ENCODE measurements at regions not wholly inside any gene's neighbourhood (a gene's known extent, or its start where the extent isn't known, plus 50 kb on each side); places are given as distances from the start of the nearest gene placed in this dataset.
"Not testable (repeated sequence)": the region's sequence is repeated elsewhere in the genome, so short reads cannot be mapped to it uniquely, and the experiment has no call there.

GRCh38 chr13:97884707-97885468, 68.6 kb upstream of the IPO5 start:
- 94% methylated on average over 7 of the region's 9 CpGs for WGBS (ENCODE audit: insufficient coverage)
- Histone ChIP-seq H3K27ac (ENCODE audit: insufficient read depth in 1 of 2, low read depth in 1 of 2, low read length in 2 of 2, poor library complexity in 1 of 2, severe bottlenecking in 2 of 2) (no peak overlapping the region), H3K4me3 (ENCODE audit: control insufficient read depth in 1 of 7, extremely low read depth in 1 of 7, insufficient read depth in 4 of 7, low read depth in 2 of 7, low read length in 6 of 7) (no peak overlapping the region), H3K4me1 (ENCODE audit: control extremely low read depth in 1 of 4, control insufficient read depth in 4 of 4, insufficient read depth in 4 of 4, low read length in 3 of 4) (no peaks in the 10 kb centered on the region), H3K36me3 (ENCODE audit: control insufficient read depth in 4 of 4, insufficient read depth in 4 of 4, low read length in 3 of 4) (no peaks in the 10 kb centered on the region), H3K27me3 (replicated peaks in 2 of 5; ENCODE audit: control insufficient read depth in 4 of 5, insufficient read depth in 5 of 5, low read length in 4 of 5) (peaks cover 0 to 4% (median 0%) of the 10 kb centered on the region in 5 experiments), H3K9me3 (ENCODE audit: control extremely low read depth in 1 of 5, control insufficient read depth in 4 of 5, insufficient read depth in 2 of 5, low read depth in 1 of 5, low read length in 4 of 5) (no peaks in the 10 kb centered on the region)
- CTCF ChIA-PET, result no interaction called here
- POLR2A ChIA-PET, result no interaction called here
- no peak for DNase-seq

GRCh38 chr13:97885641-97886040, 67.8 kb upstream of the IPO5 start:
- Histone ChIP-seq H3K27ac (ENCODE audit: insufficient read depth in 1 of 2, low read depth in 1 of 2, low read length in 2 of 2, poor library complexity in 1 of 2, severe bottlenecking in 2 of 2) (no peak overlapping the region), H3K9me3 (ENCODE audit: control extremely low read depth in 1 of 5, control insufficient read depth in 4 of 5, insufficient read depth in 2 of 5, low read depth in 1 of 5, low read length in 4 of 5) (no peaks in the 10 kb centered on the region), H3K4me3 (ENCODE audit: control insufficient read depth in 1 of 7, extremely low read depth in 1 of 7, insufficient read depth in 4 of 7, low read depth in 2 of 7, low read length in 6 of 7) (no peak overlapping the region), H3K4me1 (ENCODE audit: control extremely low read depth in 1 of 4, control insufficient read depth in 4 of 4, insufficient read depth in 4 of 4, low read length in 3 of 4) (no peaks in the 10 kb centered on the region), H3K27me3 (replicated peaks in 2 of 5; ENCODE audit: control insufficient read depth in 4 of 5, insufficient read depth in 5 of 5, low read length in 4 of 5) (peaks cover 0 to 4% (median 0%) of the 10 kb centered on the region in 5 experiments), H3K36me3 (ENCODE audit: control insufficient read depth in 4 of 4, insufficient read depth in 4 of 4, low read length in 3 of 4) (no peaks in the 10 kb centered on the region)
- ChIA-PET POLR2A (no interaction called here), CTCF (no interaction called here)
- DNase-seq, result no peak
- no CpG with 5 or more reads among the region's 2 CpGs for WGBS (ENCODE audit: insufficient coverage)

GRCh38 chr13:97889803-97890202, 63.7 kb upstream of the IPO5 start:
- Histone ChIP-seq H3K36me3 (ENCODE audit: control insufficient read depth in 4 of 4, insufficient read depth in 4 of 4, low read length in 3 of 4) (no peaks in the 10 kb centered on the region), H3K9me3 (ENCODE audit: control extremely low read depth in 1 of 5, control insufficient read depth in 4 of 5, insufficient read depth in 2 of 5, low read depth in 1 of 5, low read length in 4 of 5) (peaks cover 0 to 3% (median 0%) of the 10 kb centered on the region in 5 experiments), H3K27me3 (replicated peaks in 2 of 5; ENCODE audit: control insufficient read depth in 4 of 5, insufficient read depth in 5 of 5, low read length in 4 of 5) (peaks cover 0 to 3% (median 0%) of the 10 kb centered on the region in 5 experiments), H3K4me3 (ENCODE audit: control insufficient read depth in 1 of 7, extremely low read depth in 1 of 7, insufficient read depth in 4 of 7, low read depth in 2 of 7, low read length in 6 of 7) (no peak overlapping the region), H3K27ac (ENCODE audit: insufficient read depth in 1 of 2, low read depth in 1 of 2, low read length in 2 of 2, poor library complexity in 1 of 2, severe bottlenecking in 2 of 2) (no peak overlapping the region), H3K4me1 (ENCODE audit: control extremely low read depth in 1 of 4, control insufficient read depth in 4 of 4, insufficient read depth in 4 of 4, low read length in 3 of 4) (no peaks in the 10 kb centered on the region)
- POLR2A ChIA-PET, result no interaction called here
- 67% methylated on average over 1 of the region's 1 CpG for WGBS (ENCODE audit: insufficient coverage)
- CTCF ChIA-PET, result no interaction called here
- DNase-seq, result no peak

GRCh38 chr13:97890573-97890972, 62.9 kb upstream of the IPO5 start:
- ChIA-PET POLR2A (no interaction called here), CTCF (no interaction called here)
- H3K36me3 ChIP-seq (ENCODE audit: control insufficient read depth in 4 of 4, insufficient read depth in 4 of 4, low read length in 3 of 4), result no peaks in the 10 kb centered on the region
- no peaks in the 10 kb centered on the region for H3K4me1 ChIP-seq (ENCODE audit: control extremely low read depth in 1 of 4, control insufficient read depth in 4 of 4, insufficient read depth in 4 of 4, low read length in 3 of 4)
- H3K9me3 ChIP-seq (ENCODE audit: control extremely low read depth in 1 of 5, control insufficient read depth in 4 of 5, insufficient read depth in 2 of 5, low read depth in 1 of 5, low read length in 4 of 5), result peaks cover 0 to 3% (median 0%) of the 10 kb centered on the region in 5 experiments
- no peak overlapping the region for H3K27ac ChIP-seq (ENCODE audit: insufficient read depth in 1 of 2, low read depth in 1 of 2, low read length in 2 of 2, poor library complexity in 1 of 2, severe bottlenecking in 2 of 2)
- 100% methylated on average over 1 of the region's 5 CpGs for WGBS (ENCODE audit: insufficient coverage)
- peaks cover 0 to 3% (median 0%) of the 10 kb centered on the region in 5 experiments for H3K27me3 ChIP-seq (replicated peaks in 2 of 5; ENCODE audit: control insufficient read depth in 4 of 5, insufficient read depth in 5 of 5, low read length in 4 of 5)
- H3K4me3 ChIP-seq (ENCODE audit: control insufficient read depth in 1 of 7, extremely low read depth in 1 of 7, insufficient read depth in 4 of 7, low read depth in 2 of 7, low read length in 6 of 7), result no peak overlapping the region
- DNase-seq, result no peak

GRCh38 chr13:97891964-97892363, 61.5 kb upstream of the IPO5 start:
- H3K36me3 ChIP-seq (ENCODE audit: control insufficient read depth in 4 of 4, insufficient read depth in 4 of 4, low read length in 3 of 4); POLR2A ChIA-PET; H3K27me3 ChIP-seq (replicated peaks in 2 of 5; ENCODE audit: control insufficient read depth in 4 of 5, insufficient read depth in 5 of 5, low read length in 4 of 5); H3K4me3 ChIP-seq (ENCODE audit: control insufficient read depth in 1 of 7, extremely low read depth in 1 of 7, insufficient read depth in 4 of 7, low read depth in 2 of 7, low read length in 6 of 7); CTCF ChIA-PET; DNase-seq; H3K9me3 ChIP-seq (ENCODE audit: control extremely low read depth in 1 of 5, control insufficient read depth in 4 of 5, insufficient read depth in 2 of 5, low read depth in 1 of 5, low read length in 4 of 5); H3K27ac ChIP-seq (ENCODE audit: insufficient read depth in 1 of 2, low read depth in 1 of 2, low read length in 2 of 2, poor library complexity in 1 of 2, severe bottlenecking in 2 of 2); H3K4me1 ChIP-seq (ENCODE audit: control extremely low read depth in 1 of 4, control insufficient read depth in 4 of 4, insufficient read depth in 4 of 4, low read length in 3 of 4): not testable (repeated sequence)
- whole genome bisulfite sequencing (ENCODE audit: insufficient coverage), result 96% methylated on average over 5 of the region's 8 CpGs

GRCh38 chr13:97892717-97893116, 60.8 kb upstream of the IPO5 start:
- ChIA-PET POLR2A (no interaction called here), CTCF (no interaction called here)

GRCh38 chr13:97895383-97895782, 58.1 kb upstream of the IPO5 start:
- Histone ChIP-seq H3K36me3 (ENCODE audit: control insufficient read depth in 4 of 4, insufficient read depth in 4 of 4, low read length in 3 of 4) (no peaks in the 10 kb centered on the region), H3K9me3 (ENCODE audit: control extremely low read depth in 1 of 5, control insufficient read depth in 4 of 5, insufficient read depth in 2 of 5, low read depth in 1 of 5, low read length in 4 of 5) (peaks cover 0 to 3% (median 0%) of the 10 kb centered on the region in 5 experiments), H3K27me3 (replicated peaks in 2 of 5; ENCODE audit: control insufficient read depth in 4 of 5, insufficient read depth in 5 of 5, low read length in 4 of 5) (peaks cover 0 to 5% (median 0%) of the 10 kb centered on the region in 5 experiments), H3K27ac (ENCODE audit: insufficient read depth in 1 of 2, low read depth in 1 of 2, low read length in 2 of 2, poor library complexity in 1 of 2, severe bottlenecking in 2 of 2) (no peak overlapping the region), H3K4me3 (ENCODE audit: control insufficient read depth in 1 of 7, extremely low read depth in 1 of 7, insufficient read depth in 4 of 7, low read depth in 2 of 7, low read length in 6 of 7) (no peak overlapping the region), H3K4me1 (ENCODE audit: control extremely low read depth in 1 of 4, control insufficient read depth in 4 of 4, insufficient read depth in 4 of 4, low read length in 3 of 4) (no peaks in the 10 kb centered on the region)
- CTCF ChIA-PET, result no interaction called here
- no peak for DNase-seq
- WGBS (ENCODE audit: insufficient coverage), result no CpG with 5 or more reads among the region's 1 CpG
- POLR2A ChIA-PET, result no interaction called here

More at GRCh38 chr13:97892717-97893116, 60.8 kb upstream of the IPO5 start:
- WGBS (ENCODE audit: insufficient coverage), result 70% methylated on average over 3 of the region's 3 CpGs
- Histone ChIP-seq H3K27ac (ENCODE audit: insufficient read depth in 1 of 2, low read depth in 1 of 2, low read length in 2 of 2, poor library complexity in 1 of 2, severe bottlenecking in 2 of 2) (no peak overlapping the region), H3K4me3 (ENCODE audit: control insufficient read depth in 1 of 7, extremely low read depth in 1 of 7, insufficient read depth in 4 of 7, low read depth in 2 of 7, low read length in 6 of 7) (no peak overlapping the region), H3K36me3 (ENCODE audit: control insufficient read depth in 4 of 4, insufficient read depth in 4 of 4, low read length in 3 of 4) (no peaks in the 10 kb centered on the region), H3K9me3 (ENCODE audit: control extremely low read depth in 1 of 5, control insufficient read depth in 4 of 5, insufficient read depth in 2 of 5, low read depth in 1 of 5, low read length in 4 of 5) (peaks cover 0 to 3% (median 0%) of the 10 kb centered on the region in 5 experiments), H3K27me3 (replicated peaks in 2 of 5; ENCODE audit: control insufficient read depth in 4 of 5, insufficient read depth in 5 of 5, low read length in 4 of 5) (peaks cover 0 to 3% (median 0%) of the 10 kb centered on the region in 5 experiments), H3K4me1 (ENCODE audit: control extremely low read depth in 1 of 4, control insufficient read depth in 4 of 4, insufficient read depth in 4 of 4, low read length in 3 of 4) (no peaks in the 10 kb centered on the region)
- DNase-seq, result no peak

Measured in common myeloid progenitor, CD34-positive (primary cell).